Tibial nerve (tissue), 3 donors: ENCODE measurements at regions not wholly inside any gene's neighbourhood (a gene's known extent, or its start where the extent isn't known, plus 50 kb on each side); places are given as distances from the start of the nearest gene placed in this dataset.

ENCODE experiments used
- CTCF ChIP-seq, 5 experiments: fragments of 200-600 bp in 3 of 5; fragments of 450-650 bp in 2 of 5; sonication (generic) in 3 of 5; IDR thresholded peaks; one replicate each; pipeline ENCODE4 v1.5.1; 2016 to 2019; ENCODE audit warnings: antibody characterized with exemption in 5 of 5, mild to moderate bottlenecking in 3 of 5, moderate library complexity in 2 of 5
- POLR2A ChIP-seq, 2 donors: fragments of 450-650 bp; IDR thresholded peaks; one replicate each; pipeline ENCODE4 v1.6.1; 2017; ENCODE audit warnings: antibody characterized with exemption in 2 of 2, mild to moderate bottlenecking in 2 of 2, moderate library complexity in 2 of 2

DNA sequence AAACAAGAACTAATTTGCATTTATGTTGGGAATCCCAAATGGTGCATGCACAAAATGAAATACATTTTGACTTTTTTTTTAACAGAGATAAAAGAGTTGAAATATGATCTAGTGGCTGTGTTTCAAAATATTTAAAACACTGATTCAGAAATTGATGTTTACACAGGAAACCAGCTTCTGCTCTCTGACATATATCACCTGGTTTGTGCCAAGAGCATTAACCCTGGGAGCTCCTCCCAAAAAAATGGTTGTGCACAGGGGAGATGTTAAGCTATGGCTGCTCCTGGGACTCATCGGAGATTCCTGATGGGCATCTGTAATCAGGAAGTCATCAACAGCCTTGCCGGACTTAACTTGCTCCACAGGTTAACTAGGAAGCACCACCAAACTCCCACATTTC lies 65.2 kb upstream of the MAL start:
- TF ChIP-seq POLR2A (IDR thresholded peaks at IDR 0.05) (no peak), CTCF (IDR thresholded peaks at IDR 0.05) (no peak)
